ENCODE measurements at regions not wholly inside any gene's neighbourhood (a gene's known extent, or its start where the extent isn't known, plus 50 kb on each side); places are given as distances from the start of the nearest gene placed in this dataset.

DNA sequence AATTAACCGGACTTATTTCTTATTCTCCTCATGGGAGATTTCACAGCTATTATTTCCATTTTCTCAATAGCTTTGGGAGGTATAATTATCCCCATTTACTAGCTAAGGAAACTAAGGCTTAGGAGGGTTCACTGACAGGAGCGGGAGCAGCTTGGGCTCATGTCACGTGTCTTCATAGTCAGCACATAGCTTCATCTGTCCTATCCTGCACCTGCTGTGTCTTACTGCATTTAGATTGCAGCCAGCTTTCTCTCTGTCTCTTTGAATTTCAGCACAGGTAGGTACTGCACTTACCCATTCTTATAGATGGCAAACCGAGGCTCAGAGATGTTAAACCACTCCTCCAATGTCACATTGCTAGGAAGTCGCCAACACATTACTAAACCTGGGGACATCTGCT is 839.9 kb downstream of the MAFB start:
- no peak for TF ChIP-seq CTCF (IDR thresholded peaks at IDR 0.05)
- H3K9ac ChIP-seq (ENCODE audit: insufficient read depth, low read length, poor library complexity, severe bottlenecking) = no peak overlapping the region
- Mint-ChIP-seq H3K36me3 (no peaks in the 10 kb centered on the region), H3K4me1 (no peaks in the 10 kb centered on the region), H3K27ac (no peak overlapping the region), H3K9me3 (peaks cover 0 to 2% (median 0%) of the 10 kb centered on the region in 7 donors), H3K27me3 (ENCODE audit: low read depth in 3 of 3) (peaks cover 1 to 3% (median 1%) of the 10 kb centered on the region in 3 donors), H3K4me3 (no peak overlapping the region)
- H3K27me3 ChIP-seq (ENCODE audit: control insufficient read depth in 2 of 2, insufficient read depth in 2 of 2, low read length in 2 of 2) = no peaks in the 10 kb centered on the region
- DNase-seq = no peak
- no peaks in the 10 kb centered on the region for H3K79me2 ChIP-seq (ENCODE audit: insufficient read depth, low read length)
- no peaks in the 10 kb centered on the region for H3K36me3 ChIP-seq (replicated peaks in 1 of 2; ENCODE audit: control insufficient read depth in 1 of 2, insufficient read depth in 2 of 2, low read length in 2 of 2)
- H3K4me3 ChIP-seq (replicated peaks in 1 of 3; ENCODE audit: low read depth in 2 of 3, low read length in 3 of 3) = no peak overlapping the region
- H3K4me1 ChIP-seq (ENCODE audit: control insufficient read depth in 1 of 2, insufficient read depth in 2 of 2, low read length in 2 of 2) = no peaks in the 10 kb centered on the region
- H3K27ac ChIP-seq (ENCODE audit: low read depth in 1 of 2, low read length in 2 of 2) = no peak overlapping the region
- H4K20me1 ChIP-seq (ENCODE audit: insufficient read depth, low read length) = no peaks in the 10 kb centered on the region
- H3K9me3 ChIP-seq (replicated peaks in 1 of 2; ENCODE audit: control insufficient read depth in 1 of 2, insufficient read depth in 1 of 2, low read length in 2 of 2) = no peaks in the 10 kb centered on the region
- H2AFZ ChIP-seq (ENCODE audit: insufficient read depth, low read depth, low read length, poor library complexity, severe bottlenecking) = no peak overlapping the region
- WGBS (ENCODE audit: insufficient coverage) = 86% methylated on average over 2 of the region's 5 CpGs
- H3K4me2 ChIP-seq (replicated peaks; ENCODE audit: extremely low read depth, low read length, poor library complexity, severe bottlenecking) = no peak overlapping the region
- intact Hi-C loops (cut with micrococcal nuclease) = no loop called here

DNA sequence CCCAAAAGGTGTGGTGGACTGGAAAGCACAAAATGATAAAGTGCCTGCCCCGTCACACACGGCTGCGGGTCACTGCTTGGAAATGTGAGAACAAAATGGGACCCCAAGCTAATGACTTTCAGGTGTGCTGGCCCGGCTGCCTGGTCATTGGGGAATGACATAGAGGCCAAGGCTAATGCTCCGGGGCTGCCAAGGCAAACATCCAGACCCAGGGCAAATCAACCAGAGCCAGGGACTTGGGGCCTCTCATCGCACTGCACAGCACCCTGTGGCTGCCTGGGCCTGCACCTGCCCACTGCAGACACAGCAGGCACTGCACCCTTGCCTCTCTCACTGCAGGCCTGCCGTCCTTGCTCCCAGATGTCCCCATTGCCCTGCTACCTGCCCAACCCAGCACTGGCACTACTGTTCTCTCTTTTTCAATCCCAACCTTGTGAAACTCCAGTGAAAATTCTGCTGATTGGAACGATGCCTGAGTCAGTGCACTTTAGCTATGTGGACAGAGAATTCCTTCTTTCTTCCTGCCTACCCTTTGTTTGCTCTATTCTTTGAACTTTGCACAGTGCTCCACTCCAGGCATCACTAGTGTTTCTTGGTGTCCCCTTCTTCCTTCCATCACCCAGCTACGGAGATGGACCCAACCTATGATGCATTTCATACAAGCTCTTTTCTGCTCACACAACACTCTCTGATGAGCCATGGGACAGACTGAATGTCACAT is 849.5 kb downstream of the MAFB start:
- Histone ChIP-seq H3K4me1 (ENCODE audit: control insufficient read depth in 1 of 2, insufficient read depth in 2 of 2, low read length in 2 of 2) (no peaks in the 10 kb centered on the region), H4K20me1 (ENCODE audit: insufficient read depth, low read length) (no peaks in the 10 kb centered on the region), H3K4me3 (replicated peaks in 1 of 3; ENCODE audit: low read depth in 2 of 3, low read length in 3 of 3) (no peak overlapping the region), H3K9me3 (replicated peaks in 1 of 2; ENCODE audit: control insufficient read depth in 1 of 2, insufficient read depth in 1 of 2, low read length in 2 of 2) (no peaks in the 10 kb centered on the region), H3K9ac (ENCODE audit: insufficient read depth, low read length, poor library complexity, severe bottlenecking) (no peak overlapping the region), H2AFZ (ENCODE audit: insufficient read depth, low read depth, low read length, poor library complexity, severe bottlenecking) (no peak overlapping the region), H3K36me3 (replicated peaks in 1 of 2; ENCODE audit: control insufficient read depth in 1 of 2, insufficient read depth in 2 of 2, low read length in 2 of 2) (no peaks in the 10 kb centered on the region), H3K27me3 (ENCODE audit: control insufficient read depth in 2 of 2, insufficient read depth in 2 of 2, low read length in 2 of 2) (no peaks in the 10 kb centered on the region), H3K4me2 (replicated peaks; ENCODE audit: extremely low read depth, low read length, poor library complexity, severe bottlenecking) (no peak overlapping the region), H3K27ac (ENCODE audit: low read depth in 1 of 2, low read length in 2 of 2) (no peak overlapping the region), H3K79me2 (ENCODE audit: insufficient read depth, low read length) (no peaks in the 10 kb centered on the region)
- Mint-ChIP-seq H3K27me3 (ENCODE audit: low read depth in 3 of 3) (no peaks in the 10 kb centered on the region), H3K36me3 (no peaks in the 10 kb centered on the region), H3K9me3 (peaks cover 0 to 5% (median 0%) of the 10 kb centered on the region in 7 donors), H3K4me1 (no peaks in the 10 kb centered on the region), H3K4me3 (no peak overlapping the region), H3K27ac (no peak overlapping the region)
- DNase-seq = no peak
- intact Hi-C loops (cut with micrococcal nuclease) = no loop called here
- no peak for TF ChIP-seq CTCF (IDR thresholded peaks at IDR 0.05)
- WGBS (ENCODE audit: insufficient coverage) = 98% methylated on average over 8 of the region's 9 CpGs
